H1 (cell line): ENCODE measurements at regions not wholly inside any gene's neighbourhood (a gene's known extent, or its start where the extent isn't known, plus 50 kb on each side); places are given as distances from the start of the nearest gene placed in this dataset.

ENCODE experiments used
- ATF3 ChIP-seq: IDR thresholded peaks from 2 replicates; pipeline ENCODE4 v1.6.1; 2011; ENCODE audit warnings: low read depth, mild to moderate bottlenecking, low read length; ENCODE audit not compliant: insufficient read depth
- CEBPB ChIP-seq: IDR thresholded peaks from 2 replicates; pipeline ENCODE4 v1.6.1; 2012; ENCODE audit warnings: low read depth, low read length
- CREB1 ChIP-seq: IDR thresholded peaks from 2 replicates; pipeline ENCODE4 v1.6.1; 2012; ENCODE audit warnings: inconsistent platforms
- CTCF ChIP-seq, 3 experiments: IDR thresholded peaks; 1 replicate in 2 of 3; 2 replicates in 1 of 3; pipeline versions ENCODE4 v1.5.1 to v1.6.1; 2011; ENCODE audit warnings: low read length in 3 of 3, mild to moderate bottlenecking in 3 of 3, inconsistent platforms in 2 of 3, low read depth in 1 of 3, moderate library complexity in 1 of 3; ENCODE audit not compliant: insufficient read depth in 1 of 3; ENCODE audit errors: control extremely low read depth in 1 of 3
- EZH2 ChIP-seq: fragments of 200-600 bp; sonication (generic); IDR thresholded peaks from 2 replicates; pipeline ENCODE4 v1.7.1; 2012; ENCODE audit warnings: low read depth, mild to moderate bottlenecking, moderate library complexity, low read length, inconsistent platforms; ENCODE audit not compliant: severe bottlenecking
- JUN ChIP-seq: IDR thresholded peaks from 2 replicates; pipeline ENCODE4 v1.6.1; 2011; ENCODE audit warnings: low read depth, mild to moderate bottlenecking, improper control_type of control experiment, low read length
- JUND ChIP-seq: IDR thresholded peaks from 2 replicates; pipeline ENCODE4 v1.6.1; 2011; ENCODE audit warnings: mild to moderate bottlenecking, improper control_type of control experiment, low read length
- POLR2A ChIP-seq, 2 experiments: IDR thresholded peaks; 1 replicate in 1 of 2; 2 replicates in 1 of 2; pipeline ENCODE4 v1.6.1; 2011; ENCODE audit warnings: low read depth in 2 of 2, low read length in 2 of 2, mild to moderate bottlenecking in 2 of 2; ENCODE audit errors: control extremely low read depth in 1 of 2
- SIX5 ChIP-seq: IDR thresholded peaks from 2 replicates; pipeline ENCODE4 v1.6.1; 2011; ENCODE audit warnings: mild to moderate bottlenecking, low read depth, low read length
- SP2 ChIP-seq: IDR thresholded peaks from 2 replicates; pipeline ENCODE4 v1.6.1; 2012; ENCODE audit warnings: mild to moderate bottlenecking, low read length, inconsistent platforms
- SRF ChIP-seq: IDR thresholded peaks from 2 replicates; pipeline ENCODE4 v1.6.1; 2011; ENCODE audit warnings: mild to moderate bottlenecking, low read depth, low read length, moderate library complexity
- TAF1 ChIP-seq: IDR thresholded peaks from 2 replicates; pipeline ENCODE4 v1.6.1; 2011; ENCODE audit warnings: mild to moderate bottlenecking, low read depth, low read length

GRCh38 chr4:107391630-107392028 lies 328.4 kb downstream of the PAPSS1 start:
- TF ChIP-seq CTCF (IDR thresholded peaks at IDR 0.05; ENCODE audit: control extremely low read depth in 1 of 3, insufficient read depth in 1 of 3, low read depth in 1 of 3, low read length in 3 of 3) (no peak), SRF (no peak), TAF1 (no peak), CREB1 (no peak), JUN (no peak), POLR2A (IDR thresholded peaks at IDR 0.05; ENCODE audit: control extremely low read depth in 1 of 2, low read depth in 2 of 2, low read length in 2 of 2) (no peak), JUND (no peak), ATF3 (no peak), EZH2 (no peak), CEBPB (no peak), SP2 (no peak), SIX5 (no peak)
